Naive B cell (primary cell): ENCODE measurements at regions not wholly inside any gene's neighbourhood (a gene's known extent, or its start where the extent isn't known, plus 50 kb on each side); places are given as distances from the start of the nearest gene placed in this dataset.
"Not testable (repeated sequence)": the region's sequence is repeated elsewhere in the genome, so short reads cannot be mapped to it uniquely, and the experiment has no call there.

Experiments
- ATAC-seq, 2 donors: fragments of 150-1000 bp; cut with Tn5 transposase; 2 replicates each; pipeline ENCODE4 v1.10.0; 2021; ENCODE audit warnings: low read depth in 2 of 2, mild to moderate bottlenecking in 2 of 2, moderate library complexity in 2 of 2
- DNase-seq: peaks from one replicate; pipeline ENCODE4 v3.0.0; 2022
- H3K27ac Mint-ChIP-seq, 6 donors: one replicate each; pipeline ENCODE4 v1.8.0; 2020 to 2022; ENCODE audit warnings: mild to moderate bottlenecking in 6 of 6, mixed read lengths in 6 of 6, moderate library complexity in 5 of 6, inconsistent platforms in 2 of 6
- H3K27me3 Mint-ChIP-seq, 3 donors: one replicate each; pipeline ENCODE4 v1.8.0; 2021 to 2022; ENCODE audit warnings: mixed read lengths in 3 of 3, mild to moderate bottlenecking in 1 of 3
- H3K36me3 Mint-ChIP-seq, 2 donors: one replicate each; pipeline ENCODE4 v1.8.0; 2020 to 2022; ENCODE audit warnings: mixed read lengths in 2 of 2, inconsistent platforms in 1 of 2, mild to moderate bottlenecking in 1 of 2
- H3K4me1 Mint-ChIP-seq, 3 donors: one replicate each; pipeline ENCODE4 v1.8.0; 2020 to 2022; ENCODE audit warnings: mixed read lengths in 3 of 3, inconsistent platforms in 1 of 3, mild to moderate bottlenecking in 1 of 3, moderate library complexity in 1 of 3
- H3K4me3 Mint-ChIP-seq, 8 donors: one replicate each; pipeline ENCODE4 v1.8.0; 2020 to 2022; ENCODE audit warnings: mild to moderate bottlenecking in 8 of 8, mixed read lengths in 8 of 8, moderate library complexity in 8 of 8, inconsistent platforms in 2 of 8
- H3K9me3 Mint-ChIP-seq, 7 donors: one replicate each; pipeline ENCODE4 v1.8.0; 2020 to 2022; ENCODE audit warnings: mixed read lengths in 7 of 7, mild to moderate bottlenecking in 5 of 7, inconsistent platforms in 2 of 7, moderate library complexity in 1 of 7

DNA sequence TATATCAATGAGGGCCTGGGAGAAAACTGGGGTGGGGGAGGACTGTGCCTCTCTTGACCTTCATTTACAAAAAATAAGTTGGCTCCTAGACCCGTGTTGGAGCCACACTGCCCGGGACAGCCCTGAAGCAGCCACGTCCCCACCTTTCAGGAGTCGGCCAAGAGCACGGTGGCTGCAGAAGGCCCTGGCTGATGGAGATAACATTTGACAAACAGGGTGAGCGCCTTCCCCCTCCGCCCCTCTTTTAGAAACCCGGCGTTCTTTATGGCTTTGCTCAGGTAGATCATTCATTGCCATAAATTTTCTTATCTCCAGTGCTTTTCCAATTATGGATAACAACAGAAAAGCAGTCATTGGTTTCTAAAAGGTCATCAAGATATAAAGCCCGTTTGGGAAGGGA, 398.1 kb upstream of the TNRC6C start:
- peaks cover 10 to 55% (median 29%) of the 10 kb centered on the region in 3 donors for H3K27me3 Mint-ChIP-seq
- H3K36me3 Mint-ChIP-seq = no peaks in the 10 kb centered on the region
- peaks cover 0 to 3% (median 0%) of the 10 kb centered on the region in 3 donors for H3K4me1 Mint-ChIP-seq
- no peak for DNase-seq
- H3K4me3 Mint-ChIP-seq = no peak overlapping the region
- no peak for ATAC-seq
- H3K9me3 Mint-ChIP-seq = no peaks in the 10 kb centered on the region
- H3K27ac Mint-ChIP-seq = no peak overlapping the region

DNA sequence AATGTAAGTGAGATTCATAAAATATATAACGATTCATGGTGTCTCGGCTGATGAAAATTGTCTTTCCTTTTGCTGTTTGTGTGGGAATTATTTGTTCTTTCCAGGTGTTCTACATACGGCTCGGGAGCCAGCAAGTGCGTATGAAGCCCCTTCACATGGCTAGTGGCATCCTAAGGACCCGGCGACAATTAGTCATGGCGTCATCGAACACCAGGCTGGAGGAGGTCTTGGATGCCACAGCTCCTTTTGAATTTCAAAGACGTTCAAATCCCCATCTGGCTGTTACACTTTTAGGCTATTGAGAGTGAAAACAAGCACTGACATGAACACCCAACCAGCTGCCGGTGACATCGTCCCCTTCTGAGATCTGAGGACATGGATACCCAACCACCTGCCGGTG, 397.7 kb upstream of the TNRC6C start:
- Mint-ChIP-seq H3K27me3 (peaks cover 14 to 60% (median 33%) of the 10 kb centered on the region in 3 donors), H3K9me3 (no peaks in the 10 kb centered on the region), H3K4me1 (peaks cover 0 to 5% (median 3%) of the 10 kb centered on the region in 3 donors), H3K27ac (no peak overlapping the region), H3K36me3 (no peaks in the 10 kb centered on the region), H3K4me3 (no peak overlapping the region)
- DNase-seq (no peak), ATAC-seq (no peak)

DNA sequence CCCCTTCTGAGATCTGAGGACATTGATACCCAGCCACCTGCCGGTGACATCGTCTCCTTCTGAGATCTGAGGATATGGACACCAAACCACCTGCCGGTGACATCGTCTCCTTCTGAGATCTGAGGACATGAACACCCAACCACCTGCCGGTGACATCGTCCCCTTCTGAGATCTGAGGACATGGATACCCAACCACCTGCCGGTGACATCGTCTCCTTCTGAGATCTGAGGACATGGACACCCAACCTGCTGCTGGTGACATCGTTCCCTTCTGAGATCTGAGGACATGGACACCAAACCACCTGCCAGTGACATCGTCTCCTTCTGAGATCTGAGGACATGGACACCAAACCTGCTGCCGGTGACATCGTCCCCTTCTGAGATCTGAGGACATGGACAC, 396.1 kb upstream of the TNRC6C start:
- not testable (repeated sequence) for H3K4me1 Mint-ChIP-seq, H3K9me3 Mint-ChIP-seq, DNase-seq, ATAC-seq, H3K27ac Mint-ChIP-seq, H3K4me3 Mint-ChIP-seq, H3K36me3 Mint-ChIP-seq
- H3K27me3 Mint-ChIP-seq = peaks cover 20 to 59% (median 38%) of the 10 kb centered on the region in 3 donors

DNA sequence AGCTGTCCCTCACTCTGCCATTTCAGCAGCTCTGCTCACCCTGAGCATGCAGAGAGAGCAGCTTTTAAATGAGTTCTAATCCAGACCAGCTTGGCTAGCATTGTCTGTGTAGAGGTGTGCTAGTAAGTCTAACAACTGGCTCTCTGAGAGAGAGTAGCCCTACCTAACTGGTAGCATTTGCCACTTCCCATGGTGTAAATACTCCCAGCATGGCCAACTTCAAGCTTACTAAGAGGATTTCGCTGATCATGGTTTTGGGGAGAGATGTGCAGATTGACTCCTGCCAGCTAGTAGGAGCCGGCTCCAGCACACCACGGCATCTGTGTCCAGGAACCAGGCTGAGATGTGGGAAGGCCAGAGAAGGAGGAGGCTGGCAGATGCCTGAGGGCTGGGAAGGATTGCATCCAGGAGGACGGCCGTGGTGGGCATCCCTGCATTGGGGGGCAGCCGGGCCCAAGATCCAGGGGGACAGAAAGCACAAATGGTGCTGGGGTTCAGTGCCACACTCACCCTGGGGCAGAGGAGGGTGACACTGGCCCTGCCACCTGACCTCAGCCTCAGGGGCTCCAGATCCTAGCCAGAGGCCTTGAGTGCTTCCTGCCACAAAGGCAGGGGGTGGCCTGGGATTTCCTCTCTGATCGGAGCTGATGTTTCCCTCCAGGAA, 394.9 kb upstream of the TNRC6C start:
- peaks cover 0 to 6% (median 4%) of the 10 kb centered on the region in 3 donors for H3K4me1 Mint-ChIP-seq
- no peaks in the 10 kb centered on the region for H3K36me3 Mint-ChIP-seq
- H3K9me3 Mint-ChIP-seq = no peaks in the 10 kb centered on the region
- H3K4me3 Mint-ChIP-seq = no peak overlapping the region
- H3K27ac Mint-ChIP-seq = no peak overlapping the region
- no peak for DNase-seq
- H3K27me3 Mint-ChIP-seq = peaks cover 25 to 54% (median 35%) of the 10 kb centered on the region in 3 donors
- no peak for ATAC-seq

DNA sequence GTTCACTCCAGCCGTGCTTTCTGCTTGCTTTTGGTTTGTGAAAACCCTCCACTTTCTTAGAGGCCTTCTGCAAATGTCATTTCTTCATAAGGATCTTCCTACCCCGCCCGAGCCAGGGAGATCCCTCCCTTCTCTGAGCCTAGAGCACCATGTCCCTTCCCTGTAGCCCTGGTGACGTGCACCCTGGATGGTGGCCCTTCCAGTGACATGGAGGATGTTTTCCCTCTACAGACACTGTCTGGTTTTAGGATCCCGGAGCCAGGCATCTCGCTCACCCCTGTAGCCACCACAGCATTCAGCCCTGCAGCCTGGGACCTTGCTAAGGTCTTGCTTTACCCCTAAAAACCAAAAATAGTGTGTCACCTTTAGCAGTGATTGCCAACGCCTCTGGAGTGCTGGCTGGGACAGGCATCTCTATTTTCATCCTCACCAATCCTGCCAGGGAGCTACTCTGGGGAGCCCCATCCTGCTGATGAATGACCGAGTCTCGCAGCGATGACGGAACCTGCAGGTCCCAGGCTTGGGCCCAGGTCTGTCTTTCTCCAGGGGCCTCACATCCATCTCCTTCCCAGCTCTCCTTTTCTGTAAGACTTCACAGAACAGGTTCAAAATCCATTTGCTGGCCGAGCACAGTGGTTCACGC, 394.1 kb upstream of the TNRC6C start:
- Mint-ChIP-seq H3K27ac (no peak overlapping the region), H3K9me3 (no peaks in the 10 kb centered on the region), H3K4me1 (peaks cover 0 to 6% (median 4%) of the 10 kb centered on the region in 3 donors), H3K27me3 (peaks cover 27 to 58% (median 35%) of the 10 kb centered on the region in 3 donors), H3K36me3 (no peaks in the 10 kb centered on the region), H3K4me3 (peak overlapping the region in 1 of 8 donors; percentile 25)
- DNase-seq (no peak), ATAC-seq (no peak)

DNA sequence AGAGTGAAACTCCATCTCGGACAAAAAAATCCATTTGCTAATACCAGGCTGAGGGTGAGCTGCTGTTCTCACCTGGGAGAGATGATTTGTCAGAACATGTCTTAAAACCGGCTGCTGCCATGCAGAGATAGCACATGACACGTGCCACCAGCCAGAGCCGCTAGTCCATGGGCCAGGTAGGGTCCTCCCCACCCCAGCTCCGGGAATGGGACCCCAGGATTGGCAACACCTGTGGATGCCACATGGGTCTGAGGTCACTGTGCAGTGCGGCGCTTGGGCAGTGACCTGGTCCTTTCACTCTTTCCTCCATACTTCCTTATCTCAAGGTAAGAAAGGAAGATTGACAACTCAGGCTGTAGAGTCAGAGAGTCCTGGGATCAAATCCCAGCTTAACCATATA, 393.3 kb upstream of the TNRC6C start:
- Mint-ChIP-seq H3K27ac (no peak overlapping the region), H3K9me3 (no peaks in the 10 kb centered on the region), H3K27me3 (peaks cover 23 to 56% (median 36%) of the 10 kb centered on the region in 3 donors), H3K4me3 (no peak overlapping the region), H3K36me3 (no peaks in the 10 kb centered on the region), H3K4me1 (peaks cover 0 to 6% (median 4%) of the 10 kb centered on the region in 3 donors)
- DNase-seq (no peak), ATAC-seq (no peak)

DNA sequence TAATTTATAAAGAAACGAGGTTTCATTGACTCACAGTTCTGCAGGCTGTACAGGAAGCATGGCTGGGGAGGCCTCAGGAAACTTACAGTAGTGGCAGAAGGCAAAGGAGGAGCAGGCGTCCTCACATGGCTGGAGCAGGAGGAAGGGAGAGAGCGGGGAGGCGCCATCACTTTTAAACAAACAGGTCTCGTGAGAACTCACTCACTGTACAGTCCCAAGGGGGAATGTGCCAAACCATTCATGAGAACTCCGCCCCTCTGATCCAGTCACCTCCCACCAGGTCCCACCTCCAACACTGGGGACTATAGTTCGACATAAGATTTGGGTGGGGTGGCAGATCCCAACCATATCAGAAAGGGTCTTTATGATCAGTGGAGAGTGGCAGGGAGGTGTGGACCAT, 392.4 kb upstream of the TNRC6C start:
- DNase-seq (no peak), ATAC-seq (no peak)
- no peak overlapping the region for H3K27ac Mint-ChIP-seq
- H3K4me1 Mint-ChIP-seq = peaks cover 3 to 8% (median 6%) of the 10 kb centered on the region in 3 donors
- H3K9me3 Mint-ChIP-seq = no peaks in the 10 kb centered on the region
- no peak overlapping the region for H3K4me3 Mint-ChIP-seq
- no peaks in the 10 kb centered on the region for H3K36me3 Mint-ChIP-seq
- H3K27me3 Mint-ChIP-seq = peaks cover 23 to 54% (median 43%) of the 10 kb centered on the region in 3 donors

DNA sequence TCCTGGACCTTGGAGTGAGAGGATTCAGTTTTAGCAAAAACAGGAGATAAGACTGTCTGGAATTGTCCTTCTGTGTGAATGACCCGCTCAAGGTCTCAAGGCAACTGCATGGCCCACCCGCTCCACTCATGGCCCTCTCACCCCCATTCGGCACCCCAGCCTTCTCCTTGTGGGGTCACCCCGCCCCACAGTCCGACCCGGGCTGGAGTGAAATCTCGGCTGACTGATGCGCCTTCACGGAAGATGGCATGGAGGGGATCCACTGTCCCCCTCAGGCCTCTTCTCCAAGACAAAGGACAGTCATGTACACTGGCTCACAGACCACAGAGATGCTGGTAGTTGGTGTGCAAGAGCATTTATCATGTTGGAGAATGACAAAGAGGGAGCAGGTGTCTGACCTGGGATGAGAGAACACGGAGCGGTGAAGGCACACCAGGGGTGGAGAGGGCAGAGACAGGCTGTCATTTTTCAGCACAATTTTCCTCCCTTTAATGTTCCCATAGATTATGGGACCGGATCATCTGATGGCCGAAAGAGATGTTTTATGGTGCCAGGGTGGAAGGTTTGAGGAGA, 391.9 kb upstream of the TNRC6C start:
- Mint-ChIP-seq H3K4me1 (peaks cover 7 to 13% (median 11%) of the 10 kb centered on the region in 3 donors), H3K36me3 (no peaks in the 10 kb centered on the region), H3K27ac (no peak overlapping the region), H3K27me3 (peaks cover 27 to 59% (median 48%) of the 10 kb centered on the region in 3 donors), H3K9me3 (no peaks in the 10 kb centered on the region), H3K4me3 (no peak overlapping the region)
- DNase-seq (no peak), ATAC-seq (no peak)

DNA sequence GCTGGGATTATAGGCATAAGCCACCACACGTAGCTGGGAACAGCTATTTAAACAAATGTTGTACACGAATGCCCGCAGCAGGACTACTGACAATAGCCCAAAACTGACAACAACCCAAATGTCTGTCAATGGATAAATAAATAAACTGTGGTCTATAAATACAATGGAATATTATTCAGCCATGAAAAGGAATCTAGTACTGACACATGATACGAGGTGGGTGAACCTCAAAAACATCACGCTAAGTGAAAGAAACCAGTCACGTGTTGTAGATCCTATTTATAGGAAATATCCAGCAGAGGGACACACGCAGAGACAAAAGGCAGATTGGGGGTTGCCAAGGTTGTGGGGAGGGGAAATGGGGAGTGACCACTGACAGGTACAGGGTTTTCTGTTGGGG, 390.0 kb upstream of the TNRC6C start:
- H3K4me3 Mint-ChIP-seq = no peak overlapping the region
- H3K27ac Mint-ChIP-seq = no peak overlapping the region
- H3K27me3 Mint-ChIP-seq = peaks cover 41 to 65% (median 63%) of the 10 kb centered on the region in 3 donors

DNA sequence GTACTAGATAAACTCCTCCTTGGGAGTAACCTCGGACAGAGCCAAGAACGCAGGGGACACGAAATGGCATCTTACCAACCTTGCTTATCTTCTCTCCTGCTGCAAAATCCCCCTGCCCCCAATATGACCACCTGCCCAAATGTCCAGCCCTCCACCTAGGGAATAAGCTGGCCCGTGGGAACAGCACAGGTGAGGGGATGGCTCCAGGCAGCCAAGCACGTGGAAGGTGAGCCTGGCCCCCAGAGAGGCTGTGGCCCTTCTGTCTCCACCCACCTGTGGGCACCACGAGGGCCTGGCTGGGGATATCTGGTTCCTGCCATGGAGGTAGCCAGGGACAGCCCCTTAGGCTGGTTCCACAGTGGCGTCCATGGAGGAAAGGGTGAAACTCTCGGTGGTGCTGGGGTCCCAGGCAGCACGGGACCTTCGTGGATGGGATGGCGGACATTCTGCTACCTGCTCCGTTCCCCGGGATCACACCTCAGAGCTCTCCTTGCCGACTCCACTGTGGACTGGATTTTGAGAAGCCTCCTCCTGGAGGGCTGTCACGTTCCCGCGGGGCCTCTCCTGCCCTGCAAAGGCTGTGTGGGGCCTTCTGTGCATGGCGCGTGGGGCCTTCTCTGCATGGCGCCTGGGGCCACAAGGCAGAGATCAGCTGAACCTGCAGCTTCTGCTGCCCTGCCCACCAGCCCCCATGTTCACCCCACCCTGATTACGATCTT, 388.5 kb upstream of the TNRC6C start:
- DNase-seq = no peak
- Mint-ChIP-seq H3K27me3 (peaks cover 41 to 67% (median 58%) of the 10 kb centered on the region in 3 donors), H3K9me3 (no peaks in the 10 kb centered on the region), H3K4me3 (peak overlapping the region in 1 of 8 donors; percentile 80), H3K36me3 (no peaks in the 10 kb centered on the region), H3K4me1 (peaks cover 12 to 37% (median 23%) of the 10 kb centered on the region in 3 donors), H3K27ac (peak overlapping the region in 1 of 6 donors; percentile 67)
- no peak for ATAC-seq

More for the DNA sequence above, 390.0 kb upstream of the TNRC6C start:
- Mint-ChIP-seq H3K9me3 (no peaks in the 10 kb centered on the region), H3K36me3 (no peaks in the 10 kb centered on the region), H3K4me1 (peaks cover 12 to 31% (median 23%) of the 10 kb centered on the region in 3 donors)
- ATAC-seq (no peak), DNase-seq (no peak)

DNA sequence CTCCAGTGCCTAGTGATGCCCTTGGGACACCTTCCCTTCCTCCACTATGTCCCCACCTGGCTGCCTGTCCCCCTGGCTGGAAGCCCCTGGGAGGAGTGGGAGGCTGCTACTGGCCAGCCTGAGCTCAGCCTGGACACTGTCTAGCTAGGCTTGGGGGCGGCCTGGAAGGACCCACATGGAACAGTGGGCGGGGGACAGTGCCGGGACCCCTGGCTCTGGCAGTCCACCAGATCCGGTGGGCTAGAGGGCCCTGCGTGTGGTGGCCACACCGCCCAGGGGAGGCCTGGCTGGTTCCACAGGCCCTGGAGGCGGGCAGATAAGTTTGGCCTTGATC, 388.0 kb upstream of the TNRC6C start:
- Mint-ChIP-seq H3K36me3 (no peaks in the 10 kb centered on the region), H3K4me1 (peaks cover 12 to 37% (median 23%) of the 10 kb centered on the region in 3 donors), H3K9me3 (no peaks in the 10 kb centered on the region), H3K27me3 (peaks cover 38 to 71% (median 56%) of the 10 kb centered on the region in 3 donors), H3K4me3 (peak overlapping the region in 1 of 8 donors; percentile 12), H3K27ac (no peak overlapping the region)
- DNase-seq (no peak), ATAC-seq (no peak)

DNA sequence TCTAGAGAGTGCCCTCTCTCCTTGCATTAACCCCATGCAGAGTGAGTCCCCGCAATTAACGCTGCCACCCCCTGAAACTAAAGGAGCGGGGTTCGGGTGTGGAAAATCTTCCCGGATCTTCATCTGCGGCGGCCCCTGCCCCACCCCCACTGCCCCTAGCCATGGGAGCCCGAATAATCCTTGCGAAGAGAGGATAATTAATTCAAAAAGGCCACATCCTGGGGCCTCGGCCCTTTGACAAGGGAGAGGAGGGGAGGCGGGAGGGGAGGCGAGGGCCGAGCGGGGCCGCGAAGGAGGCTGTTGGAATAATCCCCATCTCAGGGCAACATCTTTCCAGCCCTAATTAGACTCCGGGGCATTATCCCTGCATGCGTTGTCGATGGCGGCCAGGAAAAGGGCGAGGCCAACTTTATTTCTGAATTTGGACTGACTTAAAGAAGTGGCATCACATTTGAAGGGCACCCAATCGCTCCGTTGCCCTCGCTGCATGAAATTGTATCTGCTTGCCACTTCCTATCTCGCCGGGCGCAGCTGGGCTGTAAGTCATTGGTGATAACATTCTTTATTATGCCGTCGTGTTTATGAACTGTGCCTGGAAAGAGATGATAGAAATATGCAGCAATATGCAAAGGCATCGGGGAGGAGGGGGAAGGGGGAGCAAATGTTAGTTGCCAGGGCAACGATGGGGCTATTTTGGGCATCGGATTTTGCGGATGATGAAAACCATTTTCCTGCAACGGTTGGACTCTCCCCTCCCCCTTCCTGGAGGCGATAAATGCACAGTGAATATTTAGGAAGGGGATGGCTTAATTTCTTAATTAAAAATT, 387.1 kb upstream of the TNRC6C start:
- Mint-ChIP-seq H3K27me3 (peaks cover 34 to 66% (median 48%) of the 10 kb centered on the region in 3 donors), H3K4me1 (peaks cover 12 to 33% (median 16%) of the 10 kb centered on the region in 3 donors), H3K4me3 (peak overlapping the region; percentile 40 to 82 (median 68)), H3K36me3 (no peaks in the 10 kb centered on the region), H3K27ac (peak overlapping the region in 3 of 6 donors; percentile 44 to 85 (median 79)), H3K9me3 (no peaks in the 10 kb centered on the region)
- ATAC-seq (peak; percentile 75 to 81), DNase-seq (peak; percentile 24)
